H9 (cell line): ENCODE measurements at regions not wholly inside any gene's neighbourhood (a gene's known extent, or its start where the extent isn't known, plus 50 kb on each side); places are given as distances from the start of the nearest gene placed in this dataset.
"Not testable (repeated sequence)": the region's sequence is repeated elsewhere in the genome, so short reads cannot be mapped to it uniquely, and the experiment has no call there.

Experiments used
- DNase-seq: peaks from one replicate; pipeline ENCODE4 v3.0.0-alpha.2; 2017
- H2AFZ ChIP-seq: one replicate; pipeline ENCODE4 v1.6.1; 2013; ENCODE audit warnings: mild to moderate bottlenecking, low read length, control low read depth, moderate library complexity
- H2AK5ac ChIP-seq: 2 replicates; pipeline ENCODE4 v1.6.1; 2013; ENCODE audit warnings: low read length, control low read depth, mixed read lengths; ENCODE audit not compliant: insufficient read length
- H2BK120ac ChIP-seq: one replicate; pipeline ENCODE4 v1.6.1; 2013; ENCODE audit warnings: low read depth, mild to moderate bottlenecking, low read length, control low read depth, inconsistent platforms; ENCODE audit not compliant: poor library complexity, severe bottlenecking
- H2BK12ac ChIP-seq: 2 replicates; pipeline ENCODE4 v1.6.1; 2013; ENCODE audit warnings: low read length, control low read depth, mixed read lengths, low read depth; ENCODE audit not compliant: insufficient read length
- H2BK15ac ChIP-seq: 2 replicates; pipeline ENCODE4 v1.6.1; 2013; ENCODE audit warnings: low read depth, low read length, control low read depth
- H2BK20ac ChIP-seq: one replicate; pipeline ENCODE4 v1.6.1; 2013; ENCODE audit warnings: low read depth, mild to moderate bottlenecking, low read length, control low read depth, inconsistent platforms; ENCODE audit not compliant: poor library complexity, severe bottlenecking
- H2BK5ac ChIP-seq: 2 replicates; pipeline ENCODE4 v1.6.1; 2013; ENCODE audit warnings: low read length, control low read depth, mixed read lengths; ENCODE audit not compliant: insufficient read length
- H3K14ac ChIP-seq: 2 replicates; pipeline ENCODE4 v1.6.1; 2013; ENCODE audit warnings: low read length, control low read depth; ENCODE audit not compliant: insufficient read depth
- H3K18ac ChIP-seq: 2 replicates; pipeline ENCODE4 v1.6.1; 2013; ENCODE audit warnings: low read depth, mild to moderate bottlenecking, mixed read lengths, low read length, control low read depth; ENCODE audit not compliant: insufficient read length
- H3K23ac ChIP-seq: 2 replicates; pipeline ENCODE4 v1.6.1; 2013; ENCODE audit warnings: low read length, control low read depth, mixed read lengths, low read depth; ENCODE audit not compliant: insufficient read length
- H3K23me2 ChIP-seq: 2 replicates; pipeline ENCODE4 v1.6.1; 2013; ENCODE audit warnings: low read depth, mild to moderate bottlenecking, mixed read lengths, low read length, control low read depth; ENCODE audit not compliant: insufficient read length, poor library complexity, severe bottlenecking
- H3K27ac ChIP-seq: 2 replicates; pipeline ENCODE4 v1.5.1; 2013; ENCODE audit warnings: low read length, control low read depth, mixed read lengths, low read depth; ENCODE audit not compliant: insufficient read length
- H3K27me3 ChIP-seq: 2 replicates; pipeline ENCODE4 v1.6.1; 2013; ENCODE audit warnings: low read length, control low read depth, inconsistent platforms; ENCODE audit not compliant: insufficient read depth
- H3K4ac ChIP-seq: 2 replicates; pipeline ENCODE4 v1.6.1; 2013; ENCODE audit warnings: low read depth, mild to moderate bottlenecking, control low read depth, inconsistent platforms, low read length, moderate library complexity
- H3K4me1 ChIP-seq: 2 replicates; pipeline ENCODE4 v1.6.1; 2013; ENCODE audit warnings: low read length, control low read depth, inconsistent platforms; ENCODE audit not compliant: insufficient read depth
- H3K4me2 ChIP-seq: 2 replicates; pipeline ENCODE4 v1.6.1; 2013; ENCODE audit warnings: low read length, control low read depth, mixed read lengths; ENCODE audit not compliant: insufficient read length, insufficient read depth
- H3K56ac ChIP-seq: 2 replicates; pipeline ENCODE4 v1.6.1; 2013; ENCODE audit warnings: low read depth, mild to moderate bottlenecking, mixed read lengths, low read length, control low read depth; ENCODE audit not compliant: insufficient read length
- H3K79me1 ChIP-seq: 2 replicates; pipeline ENCODE4 v1.6.1; 2013; ENCODE audit warnings: low read depth, mild to moderate bottlenecking, moderate library complexity, low read length, control low read depth, inconsistent platforms; ENCODE audit not compliant: insufficient read depth, poor library complexity, severe bottlenecking
- H3K79me2 ChIP-seq: 2 replicates; pipeline ENCODE4 v1.6.1; 2013; ENCODE audit warnings: low read length, control low read depth, inconsistent platforms; ENCODE audit not compliant: insufficient read depth
- H3K9ac ChIP-seq: 2 replicates; pipeline ENCODE4 v1.6.1; 2013; ENCODE audit warnings: low read length, control low read depth, mixed read lengths; ENCODE audit not compliant: insufficient read length; ENCODE audit errors: extremely low read depth
- H3K9me3 ChIP-seq: one replicate; pipeline ENCODE4 v1.6.1; 2013; ENCODE audit warnings: low read depth, low read length, inconsistent platforms; ENCODE audit not compliant: control insufficient read depth
- H3T11ph ChIP-seq: one replicate; pipeline ENCODE4 v1.6.1; 2013; ENCODE audit warnings: mild to moderate bottlenecking, low read length, control low read depth, inconsistent platforms
- H4K20me1 ChIP-seq: one replicate; pipeline ENCODE4 v1.6.1; 2013; ENCODE audit not compliant: control insufficient read depth, insufficient read length, insufficient read depth
- H4K5ac ChIP-seq: 2 replicates; pipeline ENCODE4 v1.6.1; 2013; ENCODE audit warnings: low read depth, mild to moderate bottlenecking, mixed read lengths, low read length, control low read depth; ENCODE audit not compliant: insufficient read length
- H4K8ac ChIP-seq: replicated peaks from 2 replicates; pipeline ENCODE4 v1.6.1; 2013; ENCODE audit warnings: low read length, control low read depth, mixed read lengths, low read depth; ENCODE audit not compliant: insufficient read length
- H4K91ac ChIP-seq: 2 replicates; pipeline ENCODE4 v1.6.1; 2013; ENCODE audit warnings: low read depth, mild to moderate bottlenecking, moderate library complexity, mixed read lengths, low read length, control low read depth; ENCODE audit not compliant: insufficient read length
- H3K27ac Mint-ChIP-seq, 3 experiments: 2 replicates in 2 of 3; 3 replicates in 1 of 3; pipeline ENCODE4 v1.8.0; 2020 to 2021; ENCODE audit warnings: mixed read lengths in 3 of 3, mild to moderate bottlenecking in 1 of 3, moderate library complexity in 1 of 3
- H3K27me3 Mint-ChIP-seq: 2 replicates; pipeline ENCODE4 v1.8.0; 2021; ENCODE audit warnings: low read depth, mild to moderate bottlenecking, moderate library complexity, mixed read lengths
- H3K36me3 Mint-ChIP-seq, 3 experiments: 2 replicates in 2 of 3; 3 replicates in 1 of 3; pipeline ENCODE4 v1.8.0; 2020 to 2021; ENCODE audit warnings: low read depth in 3 of 3, mixed read lengths in 3 of 3; ENCODE audit not compliant: insufficient read depth in 1 of 3
- H3K4me1 Mint-ChIP-seq, 2 experiments: 2 replicates each; pipeline ENCODE4 v1.8.0; 2020; ENCODE audit warnings: mixed read lengths in 2 of 2
- H3K4me3 Mint-ChIP-seq, 2 experiments: 2 replicates in 1 of 2; 3 replicates in 1 of 2; pipeline ENCODE4 v1.8.0; 2020 to 2021; ENCODE audit warnings: mild to moderate bottlenecking in 2 of 2, mixed read lengths in 2 of 2, moderate library complexity in 1 of 2
- H3K9me3 Mint-ChIP-seq, 2 experiments: 2 replicates in 1 of 2; 3 replicates in 1 of 2; pipeline ENCODE4 v1.8.0; 2020; ENCODE audit warnings: mild to moderate bottlenecking in 2 of 2, mixed read lengths in 2 of 2, moderate library complexity in 1 of 2
- CTCF ChIP-seq: fragments of 200-600 bp; sonication (generic); conservative IDR thresholded peaks from 3 replicates; pipeline ENCODE4 v1.8.0; 2021; ENCODE audit warnings: antibody characterized with exemption, mild to moderate bottlenecking
- WGBS: extraction: QIAGEN DNeasy Blood & Tissue Kit; methylation state at CpG from one replicate; pipeline ENCODE4 v1.1.7; 2013; ENCODE audit warnings: missing lambda C conversion rate, low lambda C conversion rate, mixed read lengths; ENCODE audit not compliant: insufficient read length; ENCODE audit errors: extremely low coverage; 5-methylcytosine and 5-hydroxymethylcytosine counted together

- no peaks in the 10 kb centered on the region for H3K79me2 ChIP-seq
- no peak overlapping the region for H3K27ac Mint-ChIP-seq
- no peak overlapping the region for H4K5ac ChIP-seq
- H2BK20ac ChIP-seq = no peak overlapping the region
- H2BK5ac ChIP-seq = no peak overlapping the region
- no peak overlapping the region for H2BK12ac ChIP-seq
- peaks cover 11 to 37% (median 13%) of the 10 kb centered on the region in 3 experiments for H3K36me3 Mint-ChIP-seq
- no peak overlapping the region for H3K4ac ChIP-seq
- no peak overlapping the region for H3K27ac ChIP-seq
- no peak overlapping the region for H2AK5ac ChIP-seq
- no peak overlapping the region for H3K56ac ChIP-seq
- no peaks in the 10 kb centered on the region for H3K23me2 ChIP-seq
- H3K14ac ChIP-seq = no peak overlapping the region
- no peak for TF ChIP-seq CTCF
- no peak overlapping the region for H3K4me2 ChIP-seq
- H3K23ac ChIP-seq = no peak overlapping the region
- H3K4me1 ChIP-seq = no peaks in the 10 kb centered on the region
- no peak overlapping the region for H2AFZ ChIP-seq
- no peaks in the 10 kb centered on the region for H3K79me1 ChIP-seq
- H4K20me1 ChIP-seq = no peaks in the 10 kb centered on the region
- H4K91ac ChIP-seq = no peak overlapping the region
- H3K9me3 Mint-ChIP-seq = peaks cover 23 to 28% of the 10 kb centered on the region in 2 experiments
- no peaks in the 10 kb centered on the region for H3K27me3 ChIP-seq
- no peak overlapping the region for H3T11ph ChIP-seq
- no peak overlapping the region for H4K8ac ChIP-seq
- H3K27me3 Mint-ChIP-seq = no peaks in the 10 kb centered on the region
- H3K4me1 Mint-ChIP-seq = peaks cover 22 to 26% of the 10 kb centered on the region in 2 experiments
- no peak overlapping the region for H2BK120ac ChIP-seq
- no peak overlapping the region for H2BK15ac ChIP-seq
- no peaks in the 10 kb centered on the region for H3K9me3 ChIP-seq
- DNase-seq = no peak
- H3K4me3 Mint-ChIP-seq = no peak overlapping the region
- H3K9ac ChIP-seq = no peak overlapping the region
- H3K18ac ChIP-seq = no peak overlapping the region
Measured at GRCh38 chr16:51522902-51523301, 371.8 kb upstream of the SALL1 start.

GRCh38 chr16:51516960-51517359 is 365.9 kb upstream of the SALL1 start:
- not testable (repeated sequence) for H2BK15ac ChIP-seq, H3K4me3 Mint-ChIP-seq, H3K79me2 ChIP-seq, H3K79me1 ChIP-seq, H4K5ac ChIP-seq, H3K14ac ChIP-seq, H4K91ac ChIP-seq, H3K4me2 ChIP-seq, H3K18ac ChIP-seq, H3K27ac Mint-ChIP-seq, H3K4me1 Mint-ChIP-seq, H4K8ac ChIP-seq, H2AFZ ChIP-seq, H3K23ac ChIP-seq, H2AK5ac ChIP-seq, H2BK5ac ChIP-seq, H3K56ac ChIP-seq, H3K27ac ChIP-seq, DNase-seq, H3K27me3 Mint-ChIP-seq, H4K20me1 ChIP-seq, H2BK20ac ChIP-seq, H3T11ph ChIP-seq, H3K4ac ChIP-seq, H2BK12ac ChIP-seq, H3K9ac ChIP-seq, H3K23me2 ChIP-seq, H3K27me3 ChIP-seq, H3K4me1 ChIP-seq, H2BK120ac ChIP-seq, H3K9me3 ChIP-seq
- no CpG with 5 or more reads among the region's 4 CpGs for WGBS
- H3K9me3 Mint-ChIP-seq = peaks cover 13 to 22% of the 10 kb centered on the region in 2 experiments
- peaks cover 5 to 22% (median 8%) of the 10 kb centered on the region in 3 experiments for H3K36me3 Mint-ChIP-seq
